Spleen (tissue), 7 donors: ENCODE measurements at regions not wholly inside any gene's neighbourhood (a gene's known extent, or its start where the extent isn't known, plus 50 kb on each side); places are given as distances from the start of the nearest gene placed in this dataset.

Experiments used
- POLR2A ChIP-seq, 3 donors: fragments of 450-650 bp; IDR thresholded peaks; one replicate each; pipeline ENCODE4 v1.5.1; 2017; ENCODE audit warnings: antibody characterized with exemption in 3 of 3, mild to moderate bottlenecking in 1 of 3
- POLR2AphosphoS5 ChIP-seq, 3 donors: sonication (generic); formaldehyde crosslinking; IDR thresholded peaks; one replicate each; pipeline ENCODE4 v1.5.1; 2017; ENCODE audit warnings: antibody characterized with exemption in 3 of 3
- TF ChIP-seq, protein P1 (sequence below), 11 experiments: fragments of 200-600 bp in 7 of 11; fragments of 450-650 bp in 4 of 11; sonication (generic) in 4 of 11; IDR thresholded peaks in 8 of 11; conservative IDR thresholded peaks in 3 of 11; 1 replicate in 7 of 11; 2 replicates in 4 of 11; pipeline versions ENCODE4 v1.4.0 to v1.8.0; 2016 to 2021; ENCODE audit warnings: antibody characterized with exemption in 11 of 11, inconsistent platforms in 4 of 11, mild to moderate bottlenecking in 1 of 11
- donor health status: DM: no; HTN: no; CAD: no; lungs with moderate emphysema.
- donor health status: DM: no; HTN: no; CAD: no.
- donor health status: DM: no; HTN: no; CAD: no.

DNA sequence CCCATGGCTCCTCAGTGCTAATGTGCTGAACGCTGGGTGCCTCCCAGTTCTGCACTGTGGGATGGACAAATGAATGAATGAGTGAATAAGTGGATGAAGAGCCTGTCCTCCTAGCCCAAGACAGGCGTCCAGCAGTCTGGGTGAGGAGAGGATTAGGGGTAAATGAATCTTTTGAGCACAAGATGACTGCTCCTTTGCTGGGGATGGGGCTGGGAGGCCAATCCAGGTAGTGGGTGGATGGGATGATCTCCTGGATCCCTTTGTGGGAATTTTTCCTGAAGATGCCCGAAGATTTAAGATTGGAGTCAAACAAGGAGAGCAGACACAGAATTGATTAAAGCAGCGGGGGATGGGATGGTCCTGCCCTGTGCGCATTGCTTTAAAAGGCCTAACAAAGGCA is 65.3 kb upstream of the MLN start:
- TF ChIP-seq, protein P1, sequence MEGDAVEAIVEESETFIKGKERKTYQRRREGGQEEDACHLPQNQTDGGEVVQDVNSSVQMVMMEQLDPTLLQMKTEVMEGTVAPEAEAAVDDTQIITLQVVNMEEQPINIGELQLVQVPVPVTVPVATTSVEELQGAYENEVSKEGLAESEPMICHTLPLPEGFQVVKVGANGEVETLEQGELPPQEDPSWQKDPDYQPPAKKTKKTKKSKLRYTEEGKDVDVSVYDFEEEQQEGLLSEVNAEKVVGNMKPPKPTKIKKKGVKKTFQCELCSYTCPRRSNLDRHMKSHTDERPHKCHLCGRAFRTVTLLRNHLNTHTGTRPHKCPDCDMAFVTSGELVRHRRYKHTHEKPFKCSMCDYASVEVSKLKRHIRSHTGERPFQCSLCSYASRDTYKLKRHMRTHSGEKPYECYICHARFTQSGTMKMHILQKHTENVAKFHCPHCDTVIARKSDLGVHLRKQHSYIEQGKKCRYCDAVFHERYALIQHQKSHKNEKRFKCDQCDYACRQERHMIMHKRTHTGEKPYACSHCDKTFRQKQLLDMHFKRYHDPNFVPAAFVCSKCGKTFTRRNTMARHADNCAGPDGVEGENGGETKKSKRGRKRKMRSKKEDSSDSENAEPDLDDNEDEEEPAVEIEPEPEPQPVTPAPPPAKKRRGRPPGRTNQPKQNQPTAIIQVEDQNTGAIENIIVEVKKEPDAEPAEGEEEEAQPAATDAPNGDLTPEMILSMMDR (IDR thresholded peaks at IDR 0.05 in 8 of 11, conservative IDR thresholded peaks at IDR 0.05 in 3 of 11) = no peak
- TF ChIP-seq POLR2AphosphoS5 (IDR thresholded peaks at IDR 0.05) (no peak), POLR2A (IDR thresholded peaks at IDR 0.05) (no peak)
